ENCODE measurements at regions not wholly inside any gene's neighbourhood (a gene's known extent, or its start where the extent isn't known, plus 50 kb on each side); places are given as distances from the start of the nearest gene placed in this dataset.

GRCh38 chr5:71993600-71993999 lies 113.7 kb upstream of the MAP1B start:
- no peak overlapping the region for H2BK12ac ChIP-seq (ENCODE audit: low read length)
- H2BK120ac ChIP-seq (ENCODE audit: insufficient read depth, low read length, poor library complexity), result no peak overlapping the region
- H2AFZ ChIP-seq (ENCODE audit: insufficient read depth, low read length, poor library complexity), result no peak overlapping the region
- no peaks in the 10 kb centered on the region for H3K79me2 ChIP-seq (ENCODE audit: control insufficient read depth, insufficient read depth, low read length, poor library complexity)
- no peak overlapping the region for H3K14ac ChIP-seq (ENCODE audit: low read length)
- no peak overlapping the region for H4K8ac ChIP-seq (ENCODE audit: low read depth, low read length)
- H2AK5ac ChIP-seq (ENCODE audit: low read length), result no peak overlapping the region
- H3K23ac ChIP-seq (ENCODE audit: low read length), result no peak overlapping the region
- H3K9ac ChIP-seq (ENCODE audit: low read length), result no peak overlapping the region
- no peak overlapping the region for H4K91ac ChIP-seq (ENCODE audit: low read depth, low read length)
- H3K27ac ChIP-seq (ENCODE audit: low read depth, low read length), result no peak overlapping the region
- no peak overlapping the region for H3K4me2 ChIP-seq (ENCODE audit: low read length)
- no peaks in the 10 kb centered on the region for H3K36me3 ChIP-seq (ENCODE audit: control insufficient read depth in 1 of 2, insufficient read depth in 2 of 2, low read length in 2 of 2)
- no peak overlapping the region for H4K12ac ChIP-seq (ENCODE audit: low read depth, low read length)
- no peak for DNase-seq
- H2BK5ac ChIP-seq (ENCODE audit: low read depth, low read length, poor library complexity), result no peak overlapping the region
- no peak overlapping the region for H3K4me3 ChIP-seq (ENCODE audit: low read depth, low read length)
- no peaks in the 10 kb centered on the region for H3K79me1 ChIP-seq (ENCODE audit: low read length)
- H3K4ac ChIP-seq (ENCODE audit: low read depth, low read length), result no peak overlapping the region
- H3K27me3 ChIP-seq (ENCODE audit: insufficient read depth, low read length), result no peaks in the 10 kb centered on the region
- H3K4me1 ChIP-seq (ENCODE audit: control insufficient read depth in 1 of 2, insufficient read depth in 2 of 2, low read length in 2 of 2), result no peaks in the 10 kb centered on the region
- H3K18ac ChIP-seq (ENCODE audit: low read length), result no peak overlapping the region
- WGBS (ENCODE audit: extremely low coverage, insufficient coverage, insufficient read length), result no CpG with 5 or more reads among the region's 3 CpGs
- no peaks in the 10 kb centered on the region for H3K9me3 ChIP-seq (ENCODE audit: insufficient read depth, low read depth, low read length)

- Histone ChIP-seq H3K14ac (ENCODE audit: low read length) (no peak overlapping the region), H2BK5ac (ENCODE audit: low read depth, low read length, poor library complexity) (no peak overlapping the region), H4K91ac (ENCODE audit: low read depth, low read length) (no peak overlapping the region), H3K27ac (ENCODE audit: low read depth, low read length) (no peak overlapping the region), H3K36me3 (ENCODE audit: control insufficient read depth in 1 of 2, insufficient read depth in 2 of 2, low read length in 2 of 2) (no peaks in the 10 kb centered on the region), H3K27me3 (ENCODE audit: insufficient read depth, low read length) (no peaks in the 10 kb centered on the region), H3K18ac (ENCODE audit: low read length) (no peak overlapping the region), H2BK120ac (ENCODE audit: insufficient read depth, low read length, poor library complexity) (no peak overlapping the region), H3K4me3 (ENCODE audit: low read depth, low read length) (no peak overlapping the region), H3K79me1 (ENCODE audit: low read length) (no peaks in the 10 kb centered on the region), H3K4me2 (ENCODE audit: low read length) (no peak overlapping the region), H3K9me3 (ENCODE audit: insufficient read depth, low read depth, low read length) (no peaks in the 10 kb centered on the region), H3K4ac (ENCODE audit: low read depth, low read length) (no peak overlapping the region), H4K12ac (ENCODE audit: low read depth, low read length) (no peak overlapping the region), H2AK5ac (ENCODE audit: low read length) (no peak overlapping the region), H3K9ac (ENCODE audit: low read length) (no peak overlapping the region), H4K8ac (ENCODE audit: low read depth, low read length) (no peak overlapping the region), H3K23ac (ENCODE audit: low read length) (no peak overlapping the region), H3K4me1 (ENCODE audit: control insufficient read depth in 1 of 2, insufficient read depth in 2 of 2, low read length in 2 of 2) (no peaks in the 10 kb centered on the region), H3K79me2 (ENCODE audit: control insufficient read depth, insufficient read depth, low read length, poor library complexity) (no peaks in the 10 kb centered on the region), H2BK12ac (ENCODE audit: low read length) (no peak overlapping the region), H2AFZ (ENCODE audit: insufficient read depth, low read length, poor library complexity) (no peak overlapping the region)
- no CpG with 5 or more reads among the region's 2 CpGs for WGBS (ENCODE audit: extremely low coverage, insufficient coverage, insufficient read length)
- no peak for DNase-seq
Measured at GRCh38 chr5:71996789-71997188, 110.5 kb upstream of the MAP1B start.

- Histone ChIP-seq H3K27me3 (ENCODE audit: insufficient read depth, low read length) (no peaks in the 10 kb centered on the region), H4K12ac (ENCODE audit: low read depth, low read length) (no peak overlapping the region), H2BK12ac (ENCODE audit: low read length) (no peak overlapping the region), H3K79me1 (ENCODE audit: low read length) (no peaks in the 10 kb centered on the region), H3K4me3 (ENCODE audit: low read depth, low read length) (no peak overlapping the region), H2AK5ac (ENCODE audit: low read length) (no peak overlapping the region), H3K9me3 (ENCODE audit: insufficient read depth, low read depth, low read length) (no peaks in the 10 kb centered on the region), H3K18ac (ENCODE audit: low read length) (no peak overlapping the region), H3K4me2 (ENCODE audit: low read length) (no peak overlapping the region), H3K4ac (ENCODE audit: low read depth, low read length) (no peak overlapping the region), H2AFZ (ENCODE audit: insufficient read depth, low read length, poor library complexity) (no peak overlapping the region), H3K9ac (ENCODE audit: low read length) (no peak overlapping the region), H3K23ac (ENCODE audit: low read length) (no peak overlapping the region), H4K91ac (ENCODE audit: low read depth, low read length) (no peak overlapping the region), H3K14ac (ENCODE audit: low read length) (no peak overlapping the region), H3K27ac (ENCODE audit: low read depth, low read length) (no peak overlapping the region), H4K8ac (ENCODE audit: low read depth, low read length) (no peak overlapping the region), H2BK5ac (ENCODE audit: low read depth, low read length, poor library complexity) (no peak overlapping the region), H2BK120ac (ENCODE audit: insufficient read depth, low read length, poor library complexity) (no peak overlapping the region), H3K36me3 (ENCODE audit: control insufficient read depth in 1 of 2, insufficient read depth in 2 of 2, low read length in 2 of 2) (no peaks in the 10 kb centered on the region), H3K4me1 (ENCODE audit: control insufficient read depth in 1 of 2, insufficient read depth in 2 of 2, low read length in 2 of 2) (no peaks in the 10 kb centered on the region), H3K79me2 (ENCODE audit: control insufficient read depth, insufficient read depth, low read length, poor library complexity) (no peaks in the 10 kb centered on the region)
- no peak for DNase-seq
Measured at GRCh38 chr5:71998746-71999145, 108.5 kb upstream of the MAP1B start.

GRCh38 chr5:72000707-72001106 lies 106.6 kb upstream of the MAP1B start:
- Histone ChIP-seq H3K79me1 (ENCODE audit: low read length) (no peaks in the 10 kb centered on the region), H2BK5ac (ENCODE audit: low read depth, low read length, poor library complexity) (no peak overlapping the region), H3K4me3 (ENCODE audit: low read depth, low read length) (no peak overlapping the region), H4K12ac (ENCODE audit: low read depth, low read length) (no peak overlapping the region), H2BK12ac (ENCODE audit: low read length) (no peak overlapping the region), H4K8ac (ENCODE audit: low read depth, low read length) (no peak overlapping the region), H3K4me1 (ENCODE audit: control insufficient read depth in 1 of 2, insufficient read depth in 2 of 2, low read length in 2 of 2) (no peaks in the 10 kb centered on the region), H3K4me2 (ENCODE audit: low read length) (no peak overlapping the region), H3K14ac (ENCODE audit: low read length) (no peak overlapping the region), H3K18ac (ENCODE audit: low read length) (no peak overlapping the region), H3K9ac (ENCODE audit: low read length) (no peak overlapping the region), H2BK120ac (ENCODE audit: insufficient read depth, low read length, poor library complexity) (no peak overlapping the region), H2AK5ac (ENCODE audit: low read length) (no peak overlapping the region), H3K79me2 (ENCODE audit: control insufficient read depth, insufficient read depth, low read length, poor library complexity) (no peaks in the 10 kb centered on the region), H3K4ac (ENCODE audit: low read depth, low read length) (no peak overlapping the region), H3K27me3 (ENCODE audit: insufficient read depth, low read length) (no peaks in the 10 kb centered on the region), H3K27ac (ENCODE audit: low read depth, low read length) (no peak overlapping the region), H3K23ac (ENCODE audit: low read length) (no peak overlapping the region), H2AFZ (ENCODE audit: insufficient read depth, low read length, poor library complexity) (no peak overlapping the region), H4K91ac (ENCODE audit: low read depth, low read length) (no peak overlapping the region), H3K9me3 (ENCODE audit: insufficient read depth, low read depth, low read length) (no peaks in the 10 kb centered on the region), H3K36me3 (ENCODE audit: control insufficient read depth in 1 of 2, insufficient read depth in 2 of 2, low read length in 2 of 2) (no peaks in the 10 kb centered on the region)
- no peak for DNase-seq
- WGBS (ENCODE audit: extremely low coverage, insufficient coverage, insufficient read length), result no CpG with 5 or more reads among the region's 1 CpG

- H3K9me3 ChIP-seq (ENCODE audit: insufficient read depth, low read depth, low read length), result no peaks in the 10 kb centered on the region
- no peak overlapping the region for H2BK120ac ChIP-seq (ENCODE audit: insufficient read depth, low read length, poor library complexity)
- no peak overlapping the region for H3K18ac ChIP-seq (ENCODE audit: low read length)
- H3K27ac ChIP-seq (ENCODE audit: low read depth, low read length), result no peak overlapping the region
- no peak overlapping the region for H2BK5ac ChIP-seq (ENCODE audit: low read depth, low read length, poor library complexity)
- H3K79me2 ChIP-seq (ENCODE audit: control insufficient read depth, insufficient read depth, low read length, poor library complexity), result no peaks in the 10 kb centered on the region
- no peak overlapping the region for H3K9ac ChIP-seq (ENCODE audit: low read length)
- no peaks in the 10 kb centered on the region for H3K36me3 ChIP-seq (ENCODE audit: control insufficient read depth in 1 of 2, insufficient read depth in 2 of 2, low read length in 2 of 2)
- no peak overlapping the region for H4K91ac ChIP-seq (ENCODE audit: low read depth, low read length)
- no peaks in the 10 kb centered on the region for H3K79me1 ChIP-seq (ENCODE audit: low read length)
- no peak overlapping the region for H2AK5ac ChIP-seq (ENCODE audit: low read length)
- no peak overlapping the region for H2AFZ ChIP-seq (ENCODE audit: insufficient read depth, low read length, poor library complexity)
- DNase-seq, result no peak
- H3K4me3 ChIP-seq (ENCODE audit: low read depth, low read length), result no peak overlapping the region
- H3K4me2 ChIP-seq (ENCODE audit: low read length), result no peak overlapping the region
- no peak overlapping the region for H4K8ac ChIP-seq (ENCODE audit: low read depth, low read length)
- no peak overlapping the region for H3K14ac ChIP-seq (ENCODE audit: low read length)
- no peak overlapping the region for H4K12ac ChIP-seq (ENCODE audit: low read depth, low read length)
- H3K4me1 ChIP-seq (ENCODE audit: control insufficient read depth in 1 of 2, insufficient read depth in 2 of 2, low read length in 2 of 2), result no peaks in the 10 kb centered on the region
- no peaks in the 10 kb centered on the region for H3K27me3 ChIP-seq (ENCODE audit: insufficient read depth, low read length)
- H3K23ac ChIP-seq (ENCODE audit: low read length), result no peak overlapping the region
- H3K4ac ChIP-seq (ENCODE audit: low read depth, low read length), result no peak overlapping the region
- H2BK12ac ChIP-seq (ENCODE audit: low read length), result no peak overlapping the region
Measured at GRCh38 chr5:72005671-72006070, 101.6 kb upstream of the MAP1B start.

Measured in trophoblast cell (in vitro differentiated cells and primary cell).